NCI-H1436 treated with DMSO at 0.1 percent for 48 hours (cell line): ENCODE measurements at regions not wholly inside any gene's neighbourhood (a gene's known extent, or its start where the extent isn't known, plus 50 kb on each side); places are given as distances from the start of the nearest gene placed in this dataset.

Experiments
- DNase-seq: peaks from one replicate; lab custom pipeline; 2025; lab: John Stamatoyannopoulos, UW

GRCh38 chr14:82047777-82048470 is 514.3 kb upstream of the SEL1L start:
- no peak for DNase-seq

GRCh38 chr14:82052778-82053177 is 519.1 kb upstream of the SEL1L start:
- DNase-seq, result no peak

- DNase-seq, result no peak
Measured at GRCh38 chr14:82055515-82056115, 522.0 kb upstream of the SEL1L start.

GRCh38 chr14:82060219-82060618 is 526.6 kb upstream of the SEL1L start:
- no peak for DNase-seq

GRCh38 chr14:82067221-82067875 is 533.7 kb upstream of the SEL1L start:
- DNase-seq, result peak; percentile 50

- no peak for DNase-seq
Measured at GRCh38 chr14:82070040-82070439, 536.4 kb upstream of the SEL1L start.

GRCh38 chr14:82070753-82071152 is 537.1 kb upstream of the SEL1L start:
- DNase-seq, result no peak

- no peak for DNase-seq
Measured at GRCh38 chr14:82073547-82073946, 539.9 kb upstream of the SEL1L start.

- DNase-seq, result no peak
Measured at GRCh38 chr14:82075566-82075965, 541.9 kb upstream of the SEL1L start.

- DNase-seq, result no peak
Measured at GRCh38 chr14:82079553-82079952, 545.9 kb upstream of the SEL1L start.

- DNase-seq, result peak; percentile 38
Measured at GRCh38 chr14:82080370-82080769, 546.7 kb upstream of the SEL1L start.

- DNase-seq, result no peak
Measured at GRCh38 chr14:82084813-82085212, 551.2 kb upstream of the SEL1L start.

- DNase-seq, result no peak
Measured at GRCh38 chr14:82091097-82091496, 557.4 kb upstream of the SEL1L start.

GRCh38 chr14:82094829-82095345 is 561.2 kb upstream of the SEL1L start:
- DNase-seq, result no peak

- DNase-seq, result no peak
Measured at GRCh38 chr14:82104013-82104412, 570.4 kb upstream of the SEL1L start.

GRCh38 chr14:82112210-82112839 is 578.7 kb upstream of the SEL1L start:
- DNase-seq, result no peak

GRCh38 chr14:82113007-82113406 is 579.4 kb upstream of the SEL1L start:
- no peak for DNase-seq

GRCh38 chr14:82113710-82114109 is 580.1 kb upstream of the SEL1L start:
- DNase-seq, result no peak

GRCh38 chr14:82116721-82117120 is 583.1 kb upstream of the SEL1L start:
- DNase-seq, result no peak

GRCh38 chr14:82122655-82123054 is 589.0 kb upstream of the SEL1L start:
- DNase-seq, result no peak

- no peak for DNase-seq
Measured at GRCh38 chr14:82124511-82124910, 590.9 kb upstream of the SEL1L start.

- DNase-seq, result no peak
Measured at GRCh38 chr14:82126006-82126405, 592.4 kb upstream of the SEL1L start.

- no peak for DNase-seq
Measured at GRCh38 chr14:82134411-82134810, 600.8 kb upstream of the SEL1L start.
